HG02970 (cell line): ENCODE measurements at regions not wholly inside any gene's neighbourhood (a gene's known extent, or its start where the extent isn't known, plus 50 kb on each side); places are given as distances from the start of the nearest gene placed in this dataset.

Experiments
- ATAC-seq: cut with Tn5 transposase; IDR thresholded peaks from one replicate; pipeline ENCODE4 v1.9.1; 2021; ENCODE audit warnings: mild to moderate bottlenecking, moderate library complexity, moderate number of reproducible peaks; ENCODE audit not compliant: unreplicated experiment, low FRiP score

- ATAC-seq = no peak
These were observed 426.8 kb downstream of the ADGRL2 start for GRCh38 chr1:82227306-82228095.

DNA sequence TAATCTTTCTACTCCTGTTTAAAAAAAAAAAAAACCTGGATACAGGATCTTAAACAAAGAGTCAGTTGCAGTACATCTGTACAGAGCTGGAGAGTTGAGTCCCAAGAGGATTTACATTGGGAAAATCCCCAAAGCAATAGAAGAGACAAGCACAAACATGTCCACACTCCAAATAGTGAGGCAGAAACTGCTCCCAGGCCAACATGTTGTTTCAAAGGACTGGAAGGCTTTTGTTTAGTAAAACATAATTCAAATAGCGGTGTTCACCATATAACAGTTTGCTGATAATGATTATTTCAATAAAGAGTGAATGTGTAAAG is 425.4 kb downstream of the ADGRL2 start:
- ATAC-seq = no peak

DNA sequence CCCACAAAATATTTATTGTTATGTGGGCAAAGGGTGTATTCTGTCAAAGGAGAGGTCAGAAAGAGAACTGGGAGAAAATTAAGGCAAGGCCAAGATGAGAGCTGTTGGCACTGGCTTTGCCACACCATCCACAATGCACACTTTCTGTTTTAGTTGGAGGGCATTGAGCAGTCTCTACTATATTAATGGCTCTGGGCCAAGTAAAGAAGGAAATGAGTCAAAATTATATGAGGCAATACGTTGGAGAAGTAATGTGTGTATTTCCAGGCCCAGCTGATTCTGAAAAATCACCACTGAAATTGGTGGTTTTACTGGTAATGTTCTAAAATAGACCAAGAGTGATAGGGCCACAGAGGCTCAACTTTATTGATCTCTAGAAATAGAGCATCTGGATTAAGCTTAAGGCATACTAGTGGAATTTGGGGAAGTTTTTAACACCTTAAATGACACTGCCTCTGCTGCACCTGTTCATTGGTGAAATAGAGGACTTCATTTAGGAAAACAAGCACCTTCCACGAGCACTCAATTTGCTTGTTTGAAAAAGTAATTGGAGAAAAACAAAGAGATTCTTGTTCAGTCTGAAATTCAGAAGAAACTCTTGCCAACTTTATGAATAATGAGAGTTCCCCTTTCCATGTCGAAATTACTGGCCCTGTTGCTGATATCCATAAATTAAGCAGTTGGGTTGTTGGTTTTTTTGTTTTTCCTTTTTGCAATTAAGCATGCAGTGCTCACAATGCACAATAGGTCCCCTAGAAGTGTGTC is 424.9 kb downstream of the ADGRL2 start:
- ATAC-seq = no peak

DNA sequence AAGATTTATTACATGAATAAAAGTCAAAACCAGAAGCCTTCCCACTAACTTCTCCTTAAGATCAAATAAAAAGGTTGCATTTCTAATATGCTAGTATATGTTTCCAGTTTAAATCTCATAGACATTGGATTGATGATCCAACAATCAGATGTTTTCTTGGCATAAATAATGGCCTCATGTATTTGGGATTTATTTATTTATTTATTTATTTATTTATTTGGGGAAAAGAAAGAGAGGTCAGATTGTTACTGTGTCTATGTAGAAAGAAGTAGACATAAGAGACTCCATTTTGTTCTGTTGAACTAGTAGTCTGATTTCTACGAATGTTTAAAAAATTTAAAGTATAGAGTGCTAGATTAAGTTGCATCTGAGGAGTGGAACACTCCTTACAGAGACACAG is 422.4 kb downstream of the ADGRL2 start:
- ATAC-seq = no peak

DNA sequence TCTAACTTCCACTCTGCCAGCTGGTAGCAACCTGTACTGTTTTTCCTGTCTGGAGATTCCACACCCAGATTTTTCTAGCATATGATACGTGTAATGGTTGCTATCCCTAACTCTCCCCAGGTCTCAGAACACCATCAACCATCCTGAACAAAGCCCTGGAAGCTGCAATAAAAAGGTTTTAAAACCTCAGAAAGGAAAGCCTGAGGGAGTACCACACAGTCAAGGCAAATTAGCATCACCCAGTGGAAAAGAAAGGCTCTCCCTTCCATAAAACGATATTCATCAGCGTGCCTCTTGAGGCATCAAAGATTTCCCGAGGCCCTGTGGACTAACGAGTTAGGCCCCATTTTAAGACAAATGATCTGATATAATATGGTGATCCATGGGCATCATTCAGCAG is 421.0 kb downstream of the ADGRL2 start:
- no peak for ATAC-seq

- no peak for ATAC-seq
These were observed 420.0 kb downstream of the ADGRL2 start for GRCh38 chr1:82220754-82221153.

- ATAC-seq = no peak
These were observed 419.1 kb downstream of the ADGRL2 start for GRCh38 chr1:82219841-82220240.

- no peak for ATAC-seq
These were observed 418.1 kb downstream of the ADGRL2 start for GRCh38 chr1:82218846-82219245.

GRCh38 chr1:82215853-82216175 is 415.1 kb downstream of the ADGRL2 start:
- no peak for ATAC-seq

DNA sequence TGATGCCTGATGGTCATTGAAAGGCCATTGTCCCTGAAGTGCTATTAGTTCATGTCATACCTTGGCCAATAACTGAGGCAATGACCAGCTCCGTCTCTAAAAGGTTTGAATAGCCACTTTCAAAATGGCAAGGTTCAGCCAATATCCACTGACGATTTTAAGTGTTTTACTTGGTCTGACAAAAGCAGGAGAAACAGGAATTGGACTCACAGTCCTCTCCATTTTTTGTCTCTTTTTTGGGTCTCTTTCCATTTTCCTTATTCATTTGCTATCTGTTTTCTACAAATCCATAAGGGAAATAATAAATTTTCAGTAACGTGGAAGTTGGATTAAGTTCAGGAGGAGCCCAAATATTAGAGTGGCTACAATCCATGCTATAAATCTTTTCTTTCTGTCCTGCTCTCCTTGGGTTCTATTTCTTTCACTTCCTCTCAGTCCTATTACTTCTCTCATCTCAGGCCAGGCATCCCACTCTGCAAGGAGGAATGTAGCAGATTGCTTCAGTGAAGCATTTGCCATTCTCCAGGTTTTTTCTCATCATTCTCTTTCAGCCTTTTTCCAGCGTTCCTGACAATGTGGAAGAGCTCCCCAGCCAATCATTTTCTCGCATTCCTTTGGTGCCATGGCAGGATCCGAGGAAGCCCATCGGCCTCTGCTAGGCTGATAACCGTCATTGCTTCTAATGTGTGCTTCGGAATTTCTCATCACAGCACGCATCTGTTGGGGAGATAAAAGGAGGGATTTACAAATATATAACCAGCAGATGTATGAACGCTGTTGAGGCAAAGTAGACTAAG is 414.5 kb downstream of the ADGRL2 start:
- ATAC-seq = no peak

DNA sequence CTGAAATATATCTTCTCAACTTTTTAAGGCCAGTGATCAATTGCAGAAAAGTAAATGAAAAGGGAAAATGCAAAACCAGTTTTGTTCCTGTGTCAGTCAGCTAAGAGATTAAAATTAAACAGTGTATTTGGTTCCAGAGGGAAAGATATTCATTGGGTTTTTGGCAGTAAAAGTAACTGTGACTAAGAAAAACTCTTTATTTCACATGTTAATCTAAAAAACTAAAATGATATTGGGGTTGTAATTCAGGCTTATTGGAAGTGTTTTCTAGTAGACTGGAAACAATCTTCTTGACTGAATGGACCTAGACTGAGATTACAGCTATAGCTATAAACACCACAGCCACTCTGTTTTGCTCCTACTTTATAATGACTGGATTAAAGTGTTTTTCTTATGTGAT is 413.9 kb downstream of the ADGRL2 start:
- no peak for ATAC-seq

GRCh38 chr1:82197606-82198005 is 396.9 kb downstream of the ADGRL2 start:
- ATAC-seq = no peak

GRCh38 chr1:82195245-82195644 is 394.5 kb downstream of the ADGRL2 start:
- no peak for ATAC-seq

DNA sequence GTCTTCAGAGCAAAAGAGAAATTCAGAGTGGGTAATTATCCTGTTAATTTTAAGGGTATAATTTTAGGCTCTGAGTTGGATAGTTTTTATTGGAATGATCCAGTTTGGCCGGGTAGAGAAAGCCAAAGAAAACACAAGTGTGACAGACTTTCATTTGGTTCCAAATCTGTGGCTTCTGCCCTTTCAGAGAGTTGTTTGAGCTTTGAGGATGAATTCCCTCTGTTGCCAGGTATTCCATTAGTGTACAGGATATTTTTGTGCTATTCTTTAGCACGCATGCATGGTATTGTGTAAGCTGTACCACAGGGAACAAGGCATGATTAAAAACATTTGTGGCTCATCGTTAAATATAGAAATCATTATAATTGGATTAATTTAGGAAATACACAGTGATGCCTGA is 384.4 kb downstream of the ADGRL2 start:
- ATAC-seq = no peak

DNA sequence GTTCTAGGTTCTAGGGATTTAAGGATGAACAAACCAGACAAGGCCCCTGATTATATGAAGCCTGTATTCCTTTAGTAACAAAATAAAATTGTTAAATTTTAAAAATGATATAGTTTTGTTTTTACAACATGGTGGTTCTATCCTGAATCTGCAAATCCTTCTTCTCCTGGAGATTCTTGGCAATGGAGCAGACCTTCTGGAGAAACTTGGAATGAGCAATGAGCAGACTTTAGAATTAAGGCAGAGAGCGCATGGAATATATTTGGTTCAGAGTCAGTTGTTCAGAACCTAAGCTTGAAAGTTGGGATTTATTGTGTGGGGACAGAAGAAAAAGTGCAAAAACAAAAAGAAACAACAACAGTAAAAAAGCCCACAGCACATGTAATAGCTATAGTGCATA is 381.1 kb downstream of the ADGRL2 start:
- ATAC-seq = no peak

DNA sequence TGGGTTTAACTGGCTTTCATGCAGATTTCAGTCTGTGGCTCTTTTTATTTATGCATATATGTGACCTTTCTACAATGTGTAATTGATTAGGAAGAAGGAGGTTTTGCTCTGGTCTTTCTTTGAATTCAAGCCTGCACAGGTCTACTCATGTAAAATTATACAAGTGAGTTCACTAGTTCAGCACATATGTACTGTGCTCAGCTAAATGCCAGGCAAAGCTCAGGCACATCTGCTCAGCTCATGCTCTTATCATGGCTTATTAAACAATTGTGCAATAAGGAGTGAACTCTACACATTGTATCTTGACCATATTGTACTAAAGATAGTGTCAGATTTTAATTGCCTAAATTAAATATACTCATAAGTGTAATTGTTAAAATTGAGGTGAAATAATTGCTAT is 378.4 kb downstream of the ADGRL2 start:
- no peak for ATAC-seq

- no peak for ATAC-seq
These were observed 376.5 kb downstream of the ADGRL2 start for GRCh38 chr1:82177192-82177591.

DNA sequence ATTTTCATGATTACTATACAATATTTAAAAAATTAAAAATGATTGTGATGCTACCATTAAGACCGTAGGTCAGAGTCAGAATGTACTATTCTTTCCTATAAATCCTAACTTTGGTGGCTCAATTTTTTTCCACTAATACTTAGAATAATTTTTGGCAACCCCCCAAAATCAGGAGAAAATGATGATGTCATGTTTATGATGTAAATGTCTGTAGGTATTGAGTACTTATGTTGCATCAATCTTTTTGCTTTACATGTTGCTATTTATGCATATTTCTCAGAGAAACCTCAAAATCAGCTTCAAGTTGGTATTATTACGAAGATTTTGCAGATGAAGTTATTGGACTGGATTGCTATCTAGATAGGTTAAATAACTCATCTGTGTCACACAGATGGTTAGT is 371.2 kb downstream of the ADGRL2 start:
- ATAC-seq = no peak

DNA sequence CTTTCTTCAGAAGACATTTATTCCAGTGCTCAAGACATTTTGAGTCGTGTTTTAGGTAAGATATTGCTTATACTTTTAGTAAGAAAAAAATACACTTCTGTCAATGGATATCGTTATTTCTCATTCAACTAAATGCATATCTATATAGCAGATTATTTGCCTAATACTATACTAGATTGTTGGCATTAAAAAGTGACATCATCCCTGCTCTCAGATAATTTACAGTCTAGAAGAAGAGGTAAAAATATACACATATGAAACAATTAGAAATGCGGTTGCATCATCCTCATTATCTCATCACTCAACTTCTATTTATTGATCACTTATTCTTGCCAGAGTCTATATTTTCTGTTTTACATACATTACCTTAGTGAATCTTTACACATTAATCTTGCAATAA is 367.7 kb downstream of the ADGRL2 start:
- ATAC-seq = no peak

GRCh38 chr1:82165304-82165703 is 364.6 kb downstream of the ADGRL2 start:
- no peak for ATAC-seq
